Body of pancreas (tissue), 4 donors: ENCODE measurements at regions not wholly inside any gene's neighbourhood (a gene's known extent, or its start where the extent isn't known, plus 50 kb on each side); places are given as distances from the start of the nearest gene placed in this dataset.

ENCODE experiments used
- ATAC-seq: fragments of 150-250 bp; one replicate; pipeline ENCODE4 v1.9.1; 2016
- DNase-seq, 4 donors: peaks; one replicate each; pipeline ENCODE4 v3.0.0-alpha.2; 2019
- H3K27ac ChIP-seq, 4 donors: fragments of 200-600 bp; sonication (generic); 1 replicate in 3 of 4; 2 replicates in 1 of 4; pipeline versions ENCODE4 v1.5.1 to v1.6.1; 2016 to 2019; ENCODE audit warnings: mild to moderate bottlenecking in 1 of 4, mixed read lengths in 1 of 4, moderate library complexity in 1 of 4
- H3K27me3 ChIP-seq, 2 donors: fragments of 200-600 bp; sonication (generic); one replicate each; pipeline ENCODE4 v1.6.0; 2016; ENCODE audit warnings: mild to moderate bottlenecking in 1 of 2
- H3K36me3 ChIP-seq, 2 donors: fragments of 200-600 bp; sonication (generic); replicated peaks in 1 of 2; 2 replicates each; pipeline ENCODE4 v1.5.1; 2016; ENCODE audit warnings: low read depth in 2 of 2; ENCODE audit not compliant: insufficient read depth in 1 of 2
- H3K4me1 ChIP-seq: fragments of 200-600 bp; sonication (generic); one replicate; pipeline ENCODE4 v1.6.0; 2016
- H3K4me3 ChIP-seq, 2 donors: fragments of 200-600 bp; sonication (generic); 1 replicate in 1 of 2; 2 replicates in 1 of 2; pipeline ENCODE4 v1.5.1; 2016 to 2019
- H3K9me3 ChIP-seq, 3 donors: fragments of 200-600 bp; sonication (generic); 1 replicate in 2 of 3; 2 replicates in 1 of 3; pipeline ENCODE4 v1.5.1; 2016
- CTCF ChIP-seq, 7 experiments: fragments of 450-650 bp in 4 of 7; fragments of 200-600 bp in 3 of 7; sonication (generic) in 3 of 7; IDR thresholded peaks; one replicate each; pipeline ENCODE4 v1.5.1; 2016 to 2019; ENCODE audit warnings: antibody characterized with exemption in 7 of 7
- POLR2A ChIP-seq, 3 donors: fragments of 450-650 bp; IDR thresholded peaks; one replicate each; pipeline ENCODE4 v1.6.1; 2016; ENCODE audit warnings: antibody characterized with exemption in 3 of 3, mild to moderate bottlenecking in 2 of 3
- WGBS, 2 donors: methylation state at CpG; one replicate each; pipeline ENCODE4 v1.1.5; 2017; 5-methylcytosine and 5-hydroxymethylcytosine counted together
- intact Hi-C: fragments of 100-400 bp; cut with DNase I; formaldehyde crosslinking; loops from one replicate; pipeline ENCODE4 v1.15.1; 2023

- 33 to 36% methylated on average over 4 of the region's 4 CpGs for WGBS, 2 donors
- intact Hi-C loops, result no loop called here
These were observed 140.4 kb downstream of the CARTPT start for GRCh38 chr5:71859515-71859914.

GRCh38 chr5:71860048-71860447 lies 141.0 kb downstream of the CARTPT start:
- no peak for ATAC-seq
- Histone ChIP-seq H3K27ac (no peak overlapping the region), H3K4me3 (no peak overlapping the region), H3K27me3 (no peaks in the 10 kb centered on the region), H3K9me3 (peaks cover 0 to 3% (median 0%) of the 10 kb centered on the region in 3 donors), H3K4me1 (no peaks in the 10 kb centered on the region), H3K36me3 (no peaks in the 10 kb centered on the region)
- no peak for DNase-seq
- TF ChIP-seq POLR2A (IDR thresholded peaks at IDR 0.05) (no peak), CTCF (IDR thresholded peaks at IDR 0.05) (no peak)
- intact Hi-C loops, result no loop called here
- 47 to 55% methylated on average over 3 of the region's 3 CpGs for WGBS, 2 donors

More at GRCh38 chr5:71859515-71859914, 140.4 kb downstream of the CARTPT start:
- Histone ChIP-seq H3K27ac (no peak overlapping the region), H3K27me3 (no peaks in the 10 kb centered on the region), H3K9me3 (peaks cover 0 to 3% (median 0%) of the 10 kb centered on the region in 3 donors), H3K36me3 (no peaks in the 10 kb centered on the region), H3K4me3 (no peak overlapping the region), H3K4me1 (no peaks in the 10 kb centered on the region)
- ATAC-seq (no peak), DNase-seq (no peak)
- TF ChIP-seq CTCF (IDR thresholded peaks at IDR 0.05), result no peak

GRCh38 chr5:71861682-71862081 lies 142.6 kb downstream of the CARTPT start:
- no peak overlapping the region for H3K4me3 ChIP-seq
- no peak overlapping the region for H3K27ac ChIP-seq
- H3K36me3 ChIP-seq, result no peaks in the 10 kb centered on the region
- no peaks in the 10 kb centered on the region for H3K9me3 ChIP-seq
- DNase-seq (no peak), ATAC-seq (no peak)
- no peak for TF ChIP-seq POLR2A (IDR thresholded peaks at IDR 0.05)
- no peak for TF ChIP-seq CTCF (IDR thresholded peaks at IDR 0.05)
- intact Hi-C loops, result no loop called here
- WGBS, 2 donors, result 72 to 75% methylated on average over 1 of the region's 1 CpG
- no peaks in the 10 kb centered on the region for H3K4me1 ChIP-seq
- no peaks in the 10 kb centered on the region for H3K27me3 ChIP-seq

- WGBS, 2 donors, result 50 to 59% methylated on average over 1 of the region's 1 CpG
- intact Hi-C loops, result no loop called here
- TF ChIP-seq POLR2A (IDR thresholded peaks at IDR 0.05) (no peak), CTCF (IDR thresholded peaks at IDR 0.05) (no peak)
- Histone ChIP-seq H3K27ac (no peak overlapping the region), H3K4me1 (no peaks in the 10 kb centered on the region), H3K4me3 (no peak overlapping the region), H3K27me3 (no peaks in the 10 kb centered on the region), H3K36me3 (no peaks in the 10 kb centered on the region), H3K9me3 (no peaks in the 10 kb centered on the region)
- ATAC-seq (no peak), DNase-seq (no peak)
These were observed 143.0 kb downstream of the CARTPT start for GRCh38 chr5:71862087-71862486.

- H3K4me3 ChIP-seq, result no peak overlapping the region
- intact Hi-C loops, result no loop called here
- no peaks in the 10 kb centered on the region for H3K36me3 ChIP-seq
- no peak for DNase-seq
- no peak for ATAC-seq
- H3K4me1 ChIP-seq, result no peaks in the 10 kb centered on the region
- WGBS, 2 donors, result 42 to 53% methylated on average over 1 of the region's 1 CpG
- H3K27ac ChIP-seq, result no peak overlapping the region
- no peaks in the 10 kb centered on the region for H3K9me3 ChIP-seq
- no peaks in the 10 kb centered on the region for H3K27me3 ChIP-seq
- TF ChIP-seq CTCF (IDR thresholded peaks at IDR 0.05), result no peak
- TF ChIP-seq POLR2A (IDR thresholded peaks at IDR 0.05), result no peak
These were observed 143.5 kb downstream of the CARTPT start for GRCh38 chr5:71862507-71863060.
